DOHH2 (cell line): ENCODE measurements at regions not wholly inside any gene's neighbourhood (a gene's known extent, or its start where the extent isn't known, plus 50 kb on each side); places are given as distances from the start of the nearest gene placed in this dataset.

Experiments
- H3F3A ChIP-seq: fragments of 200-600 bp; sonication (generic), shearing (Covaris generic); 2 replicates; pipeline ENCODE4 v1.6.0; 2016; ENCODE audit warnings: antibody characterized with exemption, mild to moderate bottlenecking; ENCODE audit not compliant: control insufficient read depth, insufficient read depth
- H3K27ac ChIP-seq: fragments of 200-600 bp; sonication (generic); 2 replicates; pipeline ENCODE4 v1.5.1; 2014; ENCODE audit warnings: low read depth, mild to moderate bottlenecking, low read length, moderate library complexity
- H3K27me3 ChIP-seq: fragments of 200-600 bp; sonication (generic); 2 replicates; pipeline ENCODE4 v1.6.1; 2014; ENCODE audit warnings: mild to moderate bottlenecking, low read length, mixed read lengths; ENCODE audit not compliant: control insufficient read depth
- H3K36me3 ChIP-seq: fragments of 200-600 bp; sonication (generic); 2 replicates; pipeline ENCODE4 v1.6.1; 2014; ENCODE audit warnings: mild to moderate bottlenecking, low read length, moderate library complexity, mixed read lengths; ENCODE audit not compliant: control insufficient read depth
- H3K4me1 ChIP-seq: fragments of 200-600 bp; sonication (generic); 2 replicates; pipeline ENCODE4 v1.6.1; 2014; ENCODE audit warnings: mild to moderate bottlenecking, low read length, mixed read lengths; ENCODE audit not compliant: control insufficient read depth
- H3K4me2 ChIP-seq: fragments of 200-600 bp; sonication (generic); 2 replicates; pipeline ENCODE4 v1.6.0; 2014; ENCODE audit warnings: mild to moderate bottlenecking, low read length, moderate library complexity
- H3K4me3 ChIP-seq: fragments of 200-600 bp; sonication (generic); 2 replicates; pipeline ENCODE4 v1.5.1; 2014; ENCODE audit warnings: mild to moderate bottlenecking, low read length, mixed read lengths
- H3K79me2 ChIP-seq: fragments of 200-600 bp; sonication (generic); 2 replicates; pipeline ENCODE4 v1.6.1; 2014; ENCODE audit warnings: mild to moderate bottlenecking, low read length, mixed read lengths; ENCODE audit not compliant: control insufficient read depth
- H3K9me2 ChIP-seq: fragments of 200-600 bp; sonication (generic); replicated peaks from 2 replicates; pipeline ENCODE4 v1.6.1; 2014; ENCODE audit warnings: mild to moderate bottlenecking, low read length, mixed read lengths; ENCODE audit not compliant: control insufficient read depth
- H3K9me3 ChIP-seq: fragments of 200-600 bp; sonication (generic); 2 replicates; pipeline ENCODE4 v1.6.1; 2014; ENCODE audit warnings: antibody characterized with exemption, low read length, mixed read lengths; ENCODE audit not compliant: control insufficient read depth, insufficient read depth
- H4K20me1 ChIP-seq: fragments of 200-600 bp; sonication (generic); 2 replicates; pipeline ENCODE4 v1.6.0; 2014; ENCODE audit warnings: low read depth, mild to moderate bottlenecking, antibody characterized with exemption, low read length, moderate library complexity; ENCODE audit not compliant: control insufficient read depth, insufficient read depth
- CTCF ChIP-seq: fragments of 200-600 bp; sonication (generic); IDR thresholded peaks from one replicate; pipeline ENCODE4 v1.5.1; 2014; ENCODE audit warnings: antibody characterized with exemption, mild to moderate bottlenecking, low read depth, low read length; ENCODE audit not compliant: poor library complexity, severe bottlenecking
- EZH2phosphoT487 ChIP-seq: fragments of 200-600 bp; sonication (generic); IDR thresholded peaks from 2 replicates; pipeline ENCODE4 v1.6.1; 2017; ENCODE audit warnings: borderline replicate concordance, mild to moderate bottlenecking, antibody characterized with exemption, low read length, moderate library complexity, mixed read lengths

- no peaks in the 10 kb centered on the region for H3K9me2 ChIP-seq
- H3K36me3 ChIP-seq, result no peaks in the 10 kb centered on the region
- TF ChIP-seq EZH2phosphoT487 (no peak), CTCF (no peak)
- no peaks in the 10 kb centered on the region for H4K20me1 ChIP-seq
- no peak overlapping the region for H3K4me2 ChIP-seq
- H3K4me1 ChIP-seq, result no peaks in the 10 kb centered on the region
- H3K27ac ChIP-seq, result no peak overlapping the region
- no peak overlapping the region for H3K4me3 ChIP-seq
- H3F3A ChIP-seq, result no peaks in the 10 kb centered on the region
- H3K27me3 ChIP-seq, result 0 out of 2 replicates have a peak, but pooled peaks cover 2% of the 10 kb centered on the region
- no peaks in the 10 kb centered on the region for H3K79me2 ChIP-seq
- no peaks in the 10 kb centered on the region for H3K9me3 ChIP-seq
Observed at GRCh38 chr10:23614483-23614882, 175.6 kb downstream of the OTUD1 start.

- TF ChIP-seq CTCF (no peak), EZH2phosphoT487 (no peak)
- Histone ChIP-seq H3K27me3 (no peaks in the 10 kb centered on the region), H3K4me3 (no peak overlapping the region), H3K9me2 (no peaks in the 10 kb centered on the region), H3K9me3 (no peaks in the 10 kb centered on the region), H3K4me1 (no peaks in the 10 kb centered on the region), H3F3A (no peaks in the 10 kb centered on the region), H3K27ac (no peak overlapping the region), H3K4me2 (no peak overlapping the region), H3K79me2 (no peaks in the 10 kb centered on the region), H3K36me3 (no peaks in the 10 kb centered on the region), H4K20me1 (no peaks in the 10 kb centered on the region)
Observed at GRCh38 chr10:23630376-23630775, 191.5 kb downstream of the OTUD1 start.

GRCh38 chr10:23630885-23631284 lies 192.0 kb downstream of the OTUD1 start:
- no peak overlapping the region for H3K4me2 ChIP-seq
- no peaks in the 10 kb centered on the region for H3K79me2 ChIP-seq
- H3K9me2 ChIP-seq, result no peaks in the 10 kb centered on the region
- H3K36me3 ChIP-seq, result no peaks in the 10 kb centered on the region
- no peaks in the 10 kb centered on the region for H4K20me1 ChIP-seq
- no peaks in the 10 kb centered on the region for H3K9me3 ChIP-seq
- H3K4me1 ChIP-seq, result no peaks in the 10 kb centered on the region
- no peak for TF ChIP-seq CTCF
- no peak for TF ChIP-seq EZH2phosphoT487
- H3K4me3 ChIP-seq, result no peak overlapping the region
- H3K27me3 ChIP-seq, result no peaks in the 10 kb centered on the region
- H3K27ac ChIP-seq, result no peak overlapping the region
- H3F3A ChIP-seq, result no peaks in the 10 kb centered on the region
